ENCODE measurements at regions not wholly inside any gene's neighbourhood (a gene's known extent, or its start where the extent isn't known, plus 50 kb on each side); places are given as distances from the start of the nearest gene placed in this dataset.

GRCh38 chr9:87266697-87267096 lies 231.0 kb upstream of the DAPK1 start:
- Histone ChIP-seq H3K27ac (no peak overlapping the region), H3K27me3 (ENCODE audit: insufficient read depth, low read depth, severe bottlenecking) (peaks cover 61% of the 10 kb centered on the region), H3K9me3 (ENCODE audit: severe bottlenecking) (no peaks in the 10 kb centered on the region), H3K36me3 (no peaks in the 10 kb centered on the region), H3K4me3 (ENCODE audit: low read depth, low read length) (no peak overlapping the region)
- no peak for DNase-seq
- TF ChIP-seq CTCF (IDR thresholded peaks at IDR 0.05; ENCODE audit: low read depth, low read length) = no peak

- no peak overlapping the region for H3K4me3 ChIP-seq (ENCODE audit: low read depth, low read length)
- DNase-seq = no peak
- peaks cover 66% of the 10 kb centered on the region for H3K27me3 ChIP-seq (ENCODE audit: insufficient read depth, low read depth, severe bottlenecking)
- no peaks in the 10 kb centered on the region for H3K9me3 ChIP-seq (ENCODE audit: severe bottlenecking)
- no peak overlapping the region for H3K27ac ChIP-seq
- H3K36me3 ChIP-seq = no peaks in the 10 kb centered on the region
- no peak for TF ChIP-seq CTCF (IDR thresholded peaks at IDR 0.05; ENCODE audit: low read depth, low read length)
Measured at GRCh38 chr9:87267251-87268070, 230.2 kb upstream of the DAPK1 start.

- DNase-seq = no peak
- Histone ChIP-seq H3K36me3 (no peaks in the 10 kb centered on the region), H3K27me3 (ENCODE audit: insufficient read depth, low read depth, severe bottlenecking) (peaks cover 73% of the 10 kb centered on the region), H3K27ac (no peak overlapping the region), H3K9me3 (ENCODE audit: severe bottlenecking) (no peaks in the 10 kb centered on the region), H3K4me3 (ENCODE audit: low read depth, low read length) (no peak overlapping the region)
- TF ChIP-seq CTCF (IDR thresholded peaks at IDR 0.05; ENCODE audit: low read depth, low read length) = no peak
Measured at GRCh38 chr9:87269296-87270176, 228.1 kb upstream of the DAPK1 start.

- TF ChIP-seq CTCF (IDR thresholded peaks at IDR 0.05; ENCODE audit: low read depth, low read length) = no peak
- Histone ChIP-seq H3K36me3 (no peaks in the 10 kb centered on the region), H3K27ac (no peak overlapping the region), H3K9me3 (ENCODE audit: severe bottlenecking) (no peaks in the 10 kb centered on the region), H3K27me3 (ENCODE audit: insufficient read depth, low read depth, severe bottlenecking) (peaks cover 71% of the 10 kb centered on the region), H3K4me3 (ENCODE audit: low read depth, low read length) (no peak overlapping the region)
- DNase-seq = no peak
Measured at GRCh38 chr9:87270221-87270847, 227.3 kb upstream of the DAPK1 start.

- no peak for TF ChIP-seq CTCF (IDR thresholded peaks at IDR 0.05; ENCODE audit: low read depth, low read length)
- Histone ChIP-seq H3K27ac (no peak overlapping the region), H3K9me3 (ENCODE audit: severe bottlenecking) (no peaks in the 10 kb centered on the region), H3K27me3 (ENCODE audit: insufficient read depth, low read depth, severe bottlenecking) (peaks cover 71% of the 10 kb centered on the region), H3K36me3 (no peaks in the 10 kb centered on the region), H3K4me3 (ENCODE audit: low read depth, low read length) (no peak overlapping the region)
- no peak for DNase-seq
Measured at GRCh38 chr9:87270848-87271234, 226.8 kb upstream of the DAPK1 start.
